ENCODE measurements at regions not wholly inside any gene's neighbourhood (a gene's known extent, or its start where the extent isn't known, plus 50 kb on each side); places are given as distances from the start of the nearest gene placed in this dataset.

DNA sequence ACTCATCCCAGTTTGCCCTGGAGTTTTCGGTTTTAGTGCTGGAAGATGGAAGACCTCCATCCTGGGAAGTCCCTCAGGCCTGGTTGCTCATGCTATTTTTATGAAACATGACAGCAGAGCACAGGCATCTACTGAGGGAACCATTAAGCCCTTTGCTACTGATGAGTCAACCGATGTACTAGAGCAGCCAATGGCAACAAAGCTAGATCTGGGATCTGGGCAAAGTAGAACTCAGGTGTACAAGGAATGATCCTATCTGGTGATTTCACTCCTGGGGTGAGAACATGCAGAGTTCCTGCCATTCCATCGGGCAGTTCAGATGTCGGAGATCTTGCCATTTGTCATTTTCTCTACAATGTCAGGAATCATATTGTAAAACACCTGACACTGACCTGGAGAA, 166.2 kb upstream of the NSMCE3 start:
- WGBS, 2 experiments (ENCODE audit: extremely low coverage in 2 of 2, insufficient read length in 1 of 2) = no CpG with 5 or more reads among the region's 4 CpGs
- no peak overlapping the region for H3K4me3 ChIP-seq (ENCODE audit: insufficient read depth, low read depth, low read length)
- H3K9me3 ChIP-seq (ENCODE audit: control insufficient read depth, insufficient read depth, low read length) = no peaks in the 10 kb centered on the region
- CTCF ChIA-PET = no interaction called here
- no peak overlapping the region for H3K23ac ChIP-seq (ENCODE audit: low read depth, low read length)
- ATAC-seq (ENCODE audit: low read depth) = no peak
- no peak overlapping the region for H3K27ac ChIP-seq (ENCODE audit: insufficient read depth, low read length)
- no peak overlapping the region for H3K4me2 ChIP-seq (ENCODE audit: low read depth, low read length)
- H3K18ac ChIP-seq (ENCODE audit: low read depth, low read length) = no peak overlapping the region
- no peak overlapping the region for H4K8ac ChIP-seq (ENCODE audit: low read depth in 2 of 2, low read length in 2 of 2)
- no peak overlapping the region for H4K91ac ChIP-seq (ENCODE audit: insufficient read depth, low read depth, low read length)
- intact Hi-C loops (cut with micrococcal nuclease) (no loop called here), in situ Hi-C loops (cut with MboI; ENCODE audit: low sequenced_read_pairs) (no loop called here), dilution Hi-C loops (cut with HindIII; ENCODE audit: low sequenced_read_pairs, unreplicated experiment) (no loop called here)
- H3K9ac ChIP-seq (ENCODE audit: low read depth, low read length) = no peak overlapping the region
- no peaks in the 10 kb centered on the region for H3K4me1 ChIP-seq (ENCODE audit: control insufficient read depth, insufficient read depth, low read length)
- H3K79me1 ChIP-seq (ENCODE audit: low read depth in 1 of 2, low read length in 2 of 2) = no peaks in the 10 kb centered on the region
- no peak for DNase-seq
- no peak overlapping the region for H4K5ac ChIP-seq (ENCODE audit: low read depth, low read length)
- no peak overlapping the region for H3K56ac ChIP-seq (ENCODE audit: extremely low read depth, insufficient read depth, low read length)
- no peak overlapping the region for H2AK9ac ChIP-seq (replicated peaks; ENCODE audit: low read depth, low read length, poor library complexity)
- no peaks in the 10 kb centered on the region for H3K27me3 ChIP-seq (ENCODE audit: control insufficient read depth, insufficient read depth, low read length)
- no peak overlapping the region for H2BK15ac ChIP-seq (ENCODE audit: low read depth, low read length)
- H3K14ac ChIP-seq (replicated peaks; ENCODE audit: low read depth, low read length) = no peak overlapping the region
- no peaks in the 10 kb centered on the region for H3K36me3 ChIP-seq (ENCODE audit: control insufficient read depth, insufficient read depth, low read length)
- POLR2A ChIA-PET (ENCODE audit: unreplicated experiment) = no interaction called here
- no peak overlapping the region for H2AFZ ChIP-seq (replicated peaks; ENCODE audit: low read length, poor library complexity)
- H3K9me1 ChIP-seq (ENCODE audit: insufficient read depth, low read length) = no peaks in the 10 kb centered on the region
- H3K4ac ChIP-seq (ENCODE audit: low read depth, low read length) = no peak overlapping the region
- H4K20me1 ChIP-seq (ENCODE audit: insufficient read depth, low read length) = no peaks in the 10 kb centered on the region
- no peak overlapping the region for H2BK5ac ChIP-seq (ENCODE audit: low read depth, low read length, poor library complexity, severe bottlenecking)
- no peak overlapping the region for H2AK5ac ChIP-seq (ENCODE audit: low read depth, low read length)
- no peak overlapping the region for H2BK120ac ChIP-seq (ENCODE audit: low read depth, low read length)
- no peak for TF ChIP-seq NFE2L2 (IDR thresholded peaks at IDR 0.05; ENCODE audit: low read depth, low read length)
- no peak for TF ChIP-seq MAFK (IDR thresholded peaks at IDR 0.05; ENCODE audit: low read depth, low read length)
- no peak for TF ChIP-seq BHLHE40 (IDR thresholded peaks at IDR 0.05; ENCODE audit: low read depth, low read length)
- TF ChIP-seq MXI1 (IDR thresholded peaks at IDR 0.05; ENCODE audit: borderline replicate concordance, low read depth, low read length) = no peak
- no peak for TF ChIP-seq MAZ (IDR thresholded peaks at IDR 0.05; ENCODE audit: borderline replicate concordance, low read depth, low read length)
- TF ChIP-seq RFX5 (IDR thresholded peaks at IDR 0.05; ENCODE audit: low read depth, low read length) = no peak
- TF ChIP-seq, protein P1, sequence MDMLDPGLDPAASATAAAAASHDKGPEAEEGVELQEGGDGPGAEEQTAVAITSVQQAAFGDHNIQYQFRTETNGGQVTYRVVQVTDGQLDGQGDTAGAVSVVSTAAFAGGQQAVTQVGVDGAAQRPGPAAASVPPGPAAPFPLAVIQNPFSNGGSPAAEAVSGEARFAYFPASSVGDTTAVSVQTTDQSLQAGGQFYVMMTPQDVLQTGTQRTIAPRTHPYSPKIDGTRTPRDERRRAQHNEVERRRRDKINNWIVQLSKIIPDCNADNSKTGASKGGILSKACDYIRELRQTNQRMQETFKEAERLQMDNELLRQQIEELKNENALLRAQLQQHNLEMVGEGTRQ (IDR thresholded peaks at IDR 0.05; ENCODE audit: low read depth, low read length) = no peak
- TF ChIP-seq CEBPB (IDR thresholded peaks at IDR 0.05; ENCODE audit: low read depth, low read length) = no peak
- TF ChIP-seq ELK1 (IDR thresholded peaks at IDR 0.05; ENCODE audit: borderline replicate concordance, low read depth, low read length) = no peak
- no peak for TF ChIP-seq FOS (IDR thresholded peaks at IDR 0.05; ENCODE audit: low read depth, low read length)
- TF ChIP-seq RAD21 (IDR thresholded peaks at IDR 0.05; ENCODE audit: low read length) = no peak
- no peak for TF ChIP-seq RCOR1 (IDR thresholded peaks at IDR 0.05; ENCODE audit: insufficient replicate concordance, low read length)
- no peak for TF ChIP-seq POLR2A (IDR thresholded peaks at IDR 0.05; ENCODE audit: low read depth, low read length)
- TF ChIP-seq, protein P2, sequence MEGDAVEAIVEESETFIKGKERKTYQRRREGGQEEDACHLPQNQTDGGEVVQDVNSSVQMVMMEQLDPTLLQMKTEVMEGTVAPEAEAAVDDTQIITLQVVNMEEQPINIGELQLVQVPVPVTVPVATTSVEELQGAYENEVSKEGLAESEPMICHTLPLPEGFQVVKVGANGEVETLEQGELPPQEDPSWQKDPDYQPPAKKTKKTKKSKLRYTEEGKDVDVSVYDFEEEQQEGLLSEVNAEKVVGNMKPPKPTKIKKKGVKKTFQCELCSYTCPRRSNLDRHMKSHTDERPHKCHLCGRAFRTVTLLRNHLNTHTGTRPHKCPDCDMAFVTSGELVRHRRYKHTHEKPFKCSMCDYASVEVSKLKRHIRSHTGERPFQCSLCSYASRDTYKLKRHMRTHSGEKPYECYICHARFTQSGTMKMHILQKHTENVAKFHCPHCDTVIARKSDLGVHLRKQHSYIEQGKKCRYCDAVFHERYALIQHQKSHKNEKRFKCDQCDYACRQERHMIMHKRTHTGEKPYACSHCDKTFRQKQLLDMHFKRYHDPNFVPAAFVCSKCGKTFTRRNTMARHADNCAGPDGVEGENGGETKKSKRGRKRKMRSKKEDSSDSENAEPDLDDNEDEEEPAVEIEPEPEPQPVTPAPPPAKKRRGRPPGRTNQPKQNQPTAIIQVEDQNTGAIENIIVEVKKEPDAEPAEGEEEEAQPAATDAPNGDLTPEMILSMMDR (conservative IDR thresholded peaks at IDR 0.05; ENCODE audit: low read depth, low read length) = no peak
- TF ChIP-seq SMC3 (IDR thresholded peaks at IDR 0.05; ENCODE audit: low read depth, low read length) = no peak
- no peak for TF ChIP-seq CHD1 (IDR thresholded peaks at IDR 0.05; ENCODE audit: low read depth, low read length)
- no peak overlapping the region for H2BK20ac ChIP-seq (ENCODE audit: low read depth, low read length)
- no TSS peak for BruUV-seq (replicated peaks)
